ENCODE measurements at regions not wholly inside any gene's neighbourhood (a gene's known extent, or its start where the extent isn't known, plus 50 kb on each side); places are given as distances from the start of the nearest gene placed in this dataset.

- Histone ChIP-seq H3K27ac (ENCODE audit: low read depth, low read length) (no peak overlapping the region), H3K9ac (ENCODE audit: low read length) (no peak overlapping the region), H3K36me3 (ENCODE audit: control insufficient read depth in 1 of 2, insufficient read depth in 2 of 2, low read length in 2 of 2) (no peaks in the 10 kb centered on the region), H3K9me3 (ENCODE audit: control insufficient read depth in 1 of 2, insufficient read depth in 1 of 2, low read depth in 1 of 2, low read length in 2 of 2) (no peaks in the 10 kb centered on the region), H3K9me2 (ENCODE audit: insufficient read depth) (no peaks in the 10 kb centered on the region), H3K4me2 (ENCODE audit: low read length) (no peak overlapping the region), H3K4me3 (replicated peaks in 1 of 2; ENCODE audit: low read depth in 1 of 2, low read length in 2 of 2) (no peak overlapping the region), H3K4me1 (ENCODE audit: control insufficient read depth in 1 of 2, insufficient read depth in 2 of 2, low read length in 2 of 2) (no peaks in the 10 kb centered on the region), H3K27me3 (ENCODE audit: insufficient read depth, low read length) (no peaks in the 10 kb centered on the region), H3K79me2 (ENCODE audit: insufficient read depth, low read length) (no peaks in the 10 kb centered on the region), H2AFZ (ENCODE audit: low read depth, low read length, poor library complexity, severe bottlenecking) (no peak overlapping the region), H4K20me1 (ENCODE audit: insufficient read depth) (no peaks in the 10 kb centered on the region)
- intact Hi-C loops (cut with micrococcal nuclease), result no loop called here
- ChIA-PET POLR2A (no interaction called here), CTCF (no interaction called here), RAD21 (ENCODE audit: low non-redundant PET in 1 of 2, low total read pairs in 2 of 2, uncharacterized antibody in 2 of 2, unreplicated experiment in 2 of 2) (no interaction called here)
- TF ChIP-seq EZH2 (IDR thresholded peaks at IDR 0.05) (no peak), ATF3 (IDR thresholded peaks at IDR 0.05) (no peak), TCF7L2 (IDR thresholded peaks at IDR 0.05; ENCODE audit: borderline replicate concordance, extremely low read depth, insufficient read depth, insufficient read length) (no peak), JUND (IDR thresholded peaks at IDR 0.05) (no peak), MAX (IDR thresholded peaks at IDR 0.05) (no peak), REST (IDR thresholded peaks at IDR 0.05; ENCODE audit: low read depth) (no peak), CBX3 (IDR thresholded peaks at IDR 0.05; ENCODE audit: low read depth) (no peak), SRF (IDR thresholded peaks at IDR 0.05; ENCODE audit: low read depth) (no peak), ZFX (IDR thresholded peaks at IDR 0.05) (no peak), YY1 (IDR thresholded peaks at IDR 0.05; ENCODE audit: extremely low read depth, insufficient replicate concordance, low read depth, low read length) (no peak), EGR1 (IDR thresholded peaks at IDR 0.05; ENCODE audit: low read depth) (no peak), POLR2A (IDR thresholded peaks at IDR 0.05; ENCODE audit: borderline replicate concordance, extremely low read depth, insufficient read depth, insufficient read length) (no peak), CTCF (IDR thresholded peaks at IDR 0.05 in 2 of 3, conservative IDR thresholded peaks at IDR 0.05 in 1 of 3; ENCODE audit: borderline replicate concordance in 1 of 3, insufficient read depth in 1 of 3, low read depth in 2 of 3, low read length in 2 of 3) (no peak), EZH2phosphoT487 (IDR thresholded peaks at IDR 0.05; ENCODE audit: borderline replicate concordance) (no peak)
- no peak for ATAC-seq
- no TSS peak for BruUV-seq (replicated peaks)
- DNase-seq (ENCODE audit: low read depth, low spot score), result no peak
These were observed 1454.8 kb downstream of the RPA4 start for GRCh38 chrX:98338544-98338943.

Data from HCT116 (cell line).